ENCODE measurements at regions not wholly inside any gene's neighbourhood (a gene's known extent, or its start where the extent isn't known, plus 50 kb on each side); places are given as distances from the start of the nearest gene placed in this dataset.

DNA sequence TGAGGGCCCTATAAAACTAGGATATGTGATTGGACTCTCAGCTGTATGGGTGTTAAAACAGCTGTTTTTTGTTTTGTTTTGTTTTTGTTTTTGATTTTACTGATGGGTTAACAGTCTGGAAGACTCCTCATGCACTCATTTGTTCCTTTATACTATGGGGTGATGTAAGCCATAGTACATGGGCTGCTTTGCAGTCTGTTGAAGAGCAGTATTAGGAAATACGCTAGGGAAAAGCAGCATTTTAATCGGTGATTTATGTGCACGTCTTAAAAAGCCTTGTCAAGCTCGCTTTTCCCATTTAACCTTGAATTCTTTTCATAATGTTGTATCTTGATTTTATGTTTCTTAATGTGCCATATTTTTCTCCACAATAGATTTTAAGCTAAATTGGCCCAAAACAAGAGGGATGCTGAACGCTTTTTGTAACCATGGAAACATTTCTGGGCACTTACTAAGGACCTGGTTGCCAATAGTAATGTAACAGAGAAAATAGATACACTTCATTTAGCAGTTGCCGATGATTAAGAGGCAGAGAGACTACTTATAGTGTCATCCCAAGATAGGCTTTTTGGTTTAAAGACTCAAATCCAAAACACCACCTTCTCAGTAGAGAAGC lies 244.0 kb downstream of the SNAPC1 start:
- H3K79me2 ChIP-seq (ENCODE audit: insufficient read depth, low read length) = no peaks in the 10 kb centered on the region
- H3K36me3 ChIP-seq (replicated peaks in 1 of 2; ENCODE audit: control insufficient read depth in 1 of 2, insufficient read depth in 2 of 2, low read length in 2 of 2) = no peaks in the 10 kb centered on the region
- DNase-seq (ENCODE audit: low spot score) = no peak
- no peaks in the 10 kb centered on the region for H3K9me3 ChIP-seq (ENCODE audit: low read length)
- H3K9ac ChIP-seq (ENCODE audit: insufficient read depth, low read depth, low read length) = no peak overlapping the region
- no peaks in the 10 kb centered on the region for H4K20me1 ChIP-seq (ENCODE audit: insufficient read depth, low read length)
- no peak overlapping the region for H3K4me3 ChIP-seq (replicated peaks in 1 of 3; ENCODE audit: insufficient read depth in 1 of 3, low read depth in 2 of 3, low read length in 3 of 3)
- in situ Hi-C loops (cut with HindIII; ENCODE audit: extremely low pct_ligation_motif_present, low pct_unique_long_range_greater_than_20kb) = no loop called here
- POLR2A ChIA-PET = no interaction called here
- H3K27me3 ChIP-seq (ENCODE audit: control insufficient read depth in 1 of 2, insufficient read depth in 2 of 2, low read length in 2 of 2) = no peaks in the 10 kb centered on the region
- H3K4me1 ChIP-seq (ENCODE audit: insufficient read depth, low read length) = no peaks in the 10 kb centered on the region
- intact Hi-C loops (cut with micrococcal nuclease; ENCODE audit: unreplicated experiment) = no loop called here
- H3K27ac ChIP-seq (ENCODE audit: extremely low read length, insufficient read depth, low read length) = no peak overlapping the region
- CTCF ChIA-PET (ENCODE audit: low intra/inter-chr PET ratio, low total read pairs) = no interaction called here
- no TSS peak for BruUV-seq (replicated peaks)
- no peak overlapping the region for H2AFZ ChIP-seq (ENCODE audit: low read length)
- TF ChIP-seq ZNF232 (CRISPR knock-in tag; IDR thresholded peaks at IDR 0.05; ENCODE audit: borderline replicate concordance) (no peak), ZSCAN25 (CRISPR knock-in tag; IDR thresholded peaks at IDR 0.05) (no peak)
- FAIRE-seq = no peak
- 20% methylated on average over 6 of the region's 6 CpGs for WGBS (ENCODE audit: low lambda C conversion rate)
- ATAC-seq = no peak
- H3K4me2 ChIP-seq (ENCODE audit: low read depth, low read length) = no peak overlapping the region

DNA sequence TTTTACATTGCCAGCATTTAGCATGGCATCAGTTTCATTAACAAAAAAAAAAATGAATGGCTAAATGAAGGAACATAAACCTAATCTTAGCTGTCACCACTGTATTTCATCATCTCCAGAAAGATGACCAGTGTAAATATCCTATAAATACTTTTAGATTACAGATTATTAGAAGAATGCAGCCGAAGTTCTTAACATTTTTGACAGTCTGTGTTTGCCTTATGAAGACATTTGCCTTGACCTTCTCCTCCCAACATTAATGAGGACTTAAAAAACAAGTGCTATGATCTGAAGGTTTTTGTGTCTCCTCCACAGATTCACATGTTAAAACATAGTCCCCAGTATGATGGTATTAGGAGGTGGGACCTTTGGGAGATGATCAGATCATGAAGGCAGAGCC lies 253.0 kb downstream of the SNAPC1 start:
- no peak for DNase-seq (ENCODE audit: low spot score)
- intact Hi-C loops (cut with micrococcal nuclease; ENCODE audit: unreplicated experiment) (no loop called here), in situ Hi-C loops (cut with HindIII; ENCODE audit: extremely low pct_ligation_motif_present, low pct_unique_long_range_greater_than_20kb) (no loop called here)
- no peaks in the 10 kb centered on the region for H3K36me3 ChIP-seq (replicated peaks in 1 of 2; ENCODE audit: control insufficient read depth in 1 of 2, insufficient read depth in 2 of 2, low read length in 2 of 2)
- 4% methylated on average over 1 of the region's 1 CpG for WGBS (ENCODE audit: low lambda C conversion rate)
- BruUV-seq (replicated peaks) = no TSS peak
- H3K4me3 ChIP-seq (replicated peaks in 1 of 3; ENCODE audit: insufficient read depth in 1 of 3, low read depth in 2 of 3, low read length in 3 of 3) = no peak overlapping the region
- H2AFZ ChIP-seq (ENCODE audit: low read length) = no peak overlapping the region
- no peak overlapping the region for H3K27ac ChIP-seq (ENCODE audit: extremely low read length, insufficient read depth, low read length)
- H3K9me3 ChIP-seq (ENCODE audit: low read length) = no peaks in the 10 kb centered on the region
- no peak for FAIRE-seq
- H3K27me3 ChIP-seq (ENCODE audit: control insufficient read depth in 1 of 2, insufficient read depth in 2 of 2, low read length in 2 of 2) = peaks cover 0 to 2% of the 10 kb centered on the region in 2 experiments; a peak in 2 of 5 replicates
- H3K9ac ChIP-seq (ENCODE audit: insufficient read depth, low read depth, low read length) = no peak overlapping the region
- no peak for ATAC-seq
- no peak overlapping the region for H3K4me2 ChIP-seq (ENCODE audit: low read depth, low read length)
- CTCF ChIA-PET (ENCODE audit: low intra/inter-chr PET ratio, low total read pairs) = no interaction called here
- POLR2A ChIA-PET = no interaction called here
- no peaks in the 10 kb centered on the region for H3K79me2 ChIP-seq (ENCODE audit: insufficient read depth, low read length)
- no peaks in the 10 kb centered on the region for H3K4me1 ChIP-seq (ENCODE audit: insufficient read depth, low read length)
- H4K20me1 ChIP-seq (ENCODE audit: insufficient read depth, low read length) = no peaks in the 10 kb centered on the region
- no peak for TF ChIP-seq ATF3 (CRISPR knock-in tag; IDR thresholded peaks at IDR 0.05)
- no peak for TF ChIP-seq DMTF1 (CRISPR knock-in tag; IDR thresholded peaks at IDR 0.05)
- TF ChIP-seq ZSCAN31 (CRISPR knock-in tag; IDR thresholded peaks at IDR 0.05; ENCODE audit: low read depth) = no peak
- TF ChIP-seq ZBTB42 (CRISPR knock-in tag; IDR thresholded peaks at IDR 0.05) = no peak
- no peak for TF ChIP-seq SOX13 (IDR thresholded peaks at IDR 0.05)
- no peak for TF ChIP-seq SOX13 (CRISPR knock-in tag; conservative IDR thresholded peaks at IDR 0.05 in 1 of 2, IDR thresholded peaks at IDR 0.05 in 1 of 2)
- no peak for TF ChIP-seq HOXA7 (CRISPR knock-in tag; IDR thresholded peaks at IDR 0.05)
- no peak for TF ChIP-seq SRF (IDR thresholded peaks at IDR 0.05; ENCODE audit: low read depth, low read length)
- TF ChIP-seq ARID5B (CRISPR knock-in tag; IDR thresholded peaks at IDR 0.05) = no peak

Measured in HepG2 (cell line).